ENCODE measurements at regions not wholly inside any gene's neighbourhood (a gene's known extent, or its start where the extent isn't known, plus 50 kb on each side); places are given as distances from the start of the nearest gene placed in this dataset.

DNA sequence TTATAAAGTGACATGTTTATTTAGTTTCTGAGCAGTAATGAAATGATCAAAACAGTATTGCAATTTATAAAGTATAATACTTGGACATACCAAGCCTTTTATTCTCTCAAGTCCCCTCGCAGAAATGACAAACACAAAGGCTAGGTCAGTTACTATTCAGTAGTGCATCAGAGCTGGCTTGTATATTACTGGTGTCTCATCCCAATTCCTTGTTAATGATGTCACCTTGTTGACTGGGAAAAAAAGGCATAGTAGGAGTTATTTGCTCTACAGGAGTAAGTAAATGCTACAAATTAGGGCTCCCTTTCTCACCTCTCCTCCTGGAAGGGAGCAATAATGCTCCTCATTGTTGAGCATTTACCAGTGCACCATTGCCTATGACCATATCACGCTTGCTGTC is 317.6 kb downstream of the CHL1 start:
- TF ChIP-seq CTCF (conservative IDR thresholded peaks at IDR 0.05; ENCODE audit: low read depth, low read length), result no peak
- DNase-seq (ENCODE audit: low read depth), result no peak
- H3K4me3 ChIP-seq (ENCODE audit: low read length), result no peak overlapping the region

DNA sequence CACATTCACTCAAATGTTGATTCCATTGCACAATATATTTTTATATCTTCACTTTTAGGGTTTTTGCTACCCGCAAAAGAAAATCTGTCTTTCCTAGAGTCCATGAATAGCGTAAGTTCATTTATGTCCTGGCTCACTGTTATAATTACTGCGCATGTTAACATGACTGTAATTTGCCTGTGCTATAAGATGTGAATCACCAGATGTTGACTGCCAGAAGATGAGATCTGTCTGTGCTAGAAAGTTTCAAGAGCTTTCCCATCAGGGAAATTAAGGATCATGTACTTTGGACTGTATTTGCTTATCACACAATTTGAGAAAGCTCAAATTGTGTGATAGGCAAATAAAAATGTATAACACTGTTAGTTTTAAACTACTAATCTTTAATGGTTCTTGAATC is 322.5 kb downstream of the CHL1 start:
- H3K4me3 ChIP-seq (ENCODE audit: low read length), result no peak overlapping the region
- no peak for DNase-seq (ENCODE audit: low read depth)
- no peak for TF ChIP-seq CTCF (conservative IDR thresholded peaks at IDR 0.05; ENCODE audit: low read depth, low read length)

DNA sequence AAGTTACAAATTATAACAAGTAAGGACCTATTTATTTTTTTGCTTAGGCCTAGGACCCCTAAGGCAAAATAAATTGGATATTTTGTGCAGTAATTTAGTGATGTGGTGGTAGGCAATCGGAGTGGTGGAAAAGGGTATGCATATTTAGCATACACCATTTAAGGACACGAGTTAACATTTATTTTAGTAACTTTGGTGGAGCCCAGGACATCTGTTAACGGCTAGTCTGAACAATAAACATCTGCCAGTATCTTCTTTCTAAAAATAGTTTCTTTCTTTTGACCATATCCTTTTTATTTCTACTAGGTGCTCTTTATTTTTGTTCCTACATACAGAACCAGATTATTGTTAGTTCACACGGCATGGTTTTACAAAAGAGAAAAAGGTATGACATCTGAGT is 326.3 kb downstream of the CHL1 start:
- TF ChIP-seq CTCF (conservative IDR thresholded peaks at IDR 0.05; ENCODE audit: low read depth, low read length), result no peak
- DNase-seq (ENCODE audit: low read depth), result no peak
- H3K4me3 ChIP-seq (ENCODE audit: low read length), result no peak overlapping the region

- TF ChIP-seq CTCF (conservative IDR thresholded peaks at IDR 0.05; ENCODE audit: low read depth, low read length), result no peak
- no peak for DNase-seq (ENCODE audit: low read depth)
- no peak overlapping the region for H3K4me3 ChIP-seq (ENCODE audit: low read length)
Observed at GRCh38 chr3:525415-525814, 328.9 kb downstream of the CHL1 start.

DNA sequence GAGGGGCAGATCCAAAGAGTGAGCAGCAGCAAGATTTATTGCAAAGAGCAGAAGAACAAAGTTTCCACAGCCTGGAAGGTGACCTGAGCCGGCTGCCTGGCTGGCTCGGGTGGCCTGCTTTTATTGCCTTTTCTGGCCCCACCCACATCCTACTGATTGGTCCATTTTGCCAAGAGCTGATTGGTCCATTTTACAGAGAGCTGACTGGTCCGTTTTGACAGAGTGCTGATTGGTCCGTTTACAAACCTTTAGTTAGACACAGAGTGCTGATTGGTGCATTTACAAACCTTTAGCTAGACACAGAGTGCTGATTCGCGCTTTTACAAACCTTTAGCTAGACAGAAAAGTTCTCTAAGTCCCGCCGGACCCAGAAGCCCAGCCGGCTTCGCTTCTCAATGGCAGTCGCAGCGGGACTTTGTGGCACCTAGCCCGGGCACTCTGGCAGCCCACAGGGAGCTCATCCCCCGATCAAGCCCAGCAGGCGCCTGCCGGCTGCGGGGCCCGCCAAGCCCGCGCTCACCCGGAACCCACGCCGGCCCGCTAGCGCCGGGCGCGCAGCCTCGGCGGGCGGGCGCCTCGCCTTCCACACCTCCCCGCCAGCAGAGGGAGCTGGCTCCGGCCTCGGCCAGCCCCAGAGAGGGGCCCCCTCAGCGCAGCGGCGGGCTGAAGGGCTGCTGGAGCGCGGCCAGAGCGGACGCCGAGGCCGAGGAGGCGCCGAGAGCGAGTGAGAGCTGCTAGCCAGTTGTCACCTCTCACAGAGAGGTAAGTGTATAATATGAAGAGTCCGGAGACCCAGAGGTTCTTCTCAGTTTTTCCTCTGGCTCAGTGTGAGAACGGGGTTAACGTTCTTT is 339.2 kb downstream of the CHL1 start:
- H3K4me3 ChIP-seq (ENCODE audit: low read length), result peak overlapping the region; percentile 74
- TF ChIP-seq CTCF (conservative IDR thresholded peaks at IDR 0.05; ENCODE audit: low read depth, low read length), result no peak
- DNase-seq (ENCODE audit: low read depth), result no peak

GRCh38 chr3:536417-536813 is 339.9 kb downstream of the CHL1 start:
- no peak for DNase-seq (ENCODE audit: low read depth)
- H3K4me3 ChIP-seq (ENCODE audit: low read length), result peak overlapping the region; percentile 74
- no peak for TF ChIP-seq CTCF (conservative IDR thresholded peaks at IDR 0.05; ENCODE audit: low read depth, low read length)

Measured in retinal pigment epithelial cell (primary cell).